ENCODE measurements at regions not wholly inside any gene's neighbourhood (a gene's known extent, or its start where the extent isn't known, plus 50 kb on each side); places are given as distances from the start of the nearest gene placed in this dataset.

DNA sequence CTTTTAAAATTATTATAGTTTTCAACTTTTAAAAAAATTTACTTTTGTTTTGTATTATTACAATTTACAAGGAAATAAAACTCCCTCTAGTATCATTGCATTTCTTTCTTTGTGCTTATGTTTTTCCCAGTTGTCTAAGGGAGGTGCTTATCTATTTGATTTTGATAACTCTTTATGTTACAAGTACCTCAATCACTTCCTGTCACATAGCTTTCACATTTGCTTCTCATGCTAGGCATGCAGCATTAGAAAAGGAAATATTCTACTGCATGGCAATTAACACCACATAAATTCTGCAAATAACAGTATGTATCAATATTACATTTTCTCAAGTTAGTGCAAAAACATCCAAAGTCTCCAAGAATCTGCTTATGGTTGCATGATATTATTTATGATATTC, 180.3 kb upstream of the HS3ST1 start:
- H3K27me3 ChIP-seq (ENCODE audit: control insufficient read depth in 2 of 2, insufficient read depth in 2 of 2, low read length in 2 of 2) = no peaks in the 10 kb centered on the region
- no peak overlapping the region for H2AFZ ChIP-seq (ENCODE audit: insufficient read depth, low read depth, low read length, poor library complexity, severe bottlenecking)
- H3K36me3 ChIP-seq (replicated peaks in 1 of 2; ENCODE audit: control insufficient read depth in 1 of 2, insufficient read depth in 2 of 2, low read length in 2 of 2) = no peaks in the 10 kb centered on the region
- H3K9me3 Mint-ChIP-seq = no peaks in the 10 kb centered on the region
- H3K4me3 Mint-ChIP-seq = no peak overlapping the region
- no peaks in the 10 kb centered on the region for H3K79me2 ChIP-seq (ENCODE audit: insufficient read depth, low read length)
- no peaks in the 10 kb centered on the region for H3K4me1 Mint-ChIP-seq
- no peak overlapping the region for H3K9ac ChIP-seq (ENCODE audit: insufficient read depth, low read length, poor library complexity, severe bottlenecking)
- no peak for DNase-seq
- H3K4me1 ChIP-seq (ENCODE audit: control insufficient read depth in 1 of 2, insufficient read depth in 2 of 2, low read length in 2 of 2) = no peaks in the 10 kb centered on the region
- intact Hi-C loops (cut with micrococcal nuclease) = no loop called here
- no peaks in the 10 kb centered on the region for H4K20me1 ChIP-seq (ENCODE audit: insufficient read depth, low read length)
- H3K27ac ChIP-seq (ENCODE audit: low read depth in 1 of 2, low read length in 2 of 2) = no peak overlapping the region
- TF ChIP-seq CTCF (IDR thresholded peaks at IDR 0.05) = no peak
- H3K9me3 ChIP-seq (replicated peaks in 1 of 2; ENCODE audit: control insufficient read depth in 1 of 2, insufficient read depth in 1 of 2, low read length in 2 of 2) = no peaks in the 10 kb centered on the region
- H3K36me3 Mint-ChIP-seq = no peaks in the 10 kb centered on the region
- H3K4me2 ChIP-seq (replicated peaks; ENCODE audit: extremely low read depth, low read length, poor library complexity, severe bottlenecking) = no peak overlapping the region
- H3K4me3 ChIP-seq (replicated peaks in 1 of 3; ENCODE audit: low read depth in 2 of 3, low read length in 3 of 3) = no peak overlapping the region
- H3K27ac Mint-ChIP-seq = no peak overlapping the region
- H3K27me3 Mint-ChIP-seq (ENCODE audit: low read depth in 3 of 3) = no peaks in the 10 kb centered on the region

DNA sequence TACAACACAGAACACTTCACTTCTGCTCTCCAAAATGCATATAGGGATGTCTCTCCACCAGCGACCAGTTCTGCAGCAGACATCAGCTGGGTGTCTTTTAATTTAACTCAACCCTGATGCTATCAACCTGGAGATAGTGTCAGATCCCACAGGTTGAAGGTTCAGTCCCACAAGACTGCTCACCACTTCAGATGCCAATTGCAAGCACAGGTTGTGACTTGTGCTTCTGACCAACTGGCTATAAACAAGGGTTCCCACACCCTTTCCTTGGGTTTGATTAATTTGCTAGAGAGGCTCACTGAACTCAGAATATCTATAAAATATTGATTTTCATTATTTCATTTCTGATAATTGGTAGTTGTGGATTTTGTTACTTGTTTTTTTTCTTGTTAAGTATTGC, 177.4 kb upstream of the HS3ST1 start:
- H3K4me3 ChIP-seq (replicated peaks in 1 of 3; ENCODE audit: low read depth in 2 of 3, low read length in 3 of 3) = no peak overlapping the region
- intact Hi-C loops (cut with micrococcal nuclease) = no loop called here
- no peaks in the 10 kb centered on the region for H3K36me3 ChIP-seq (replicated peaks in 1 of 2; ENCODE audit: control insufficient read depth in 1 of 2, insufficient read depth in 2 of 2, low read length in 2 of 2)
- no peaks in the 10 kb centered on the region for H3K4me1 ChIP-seq (ENCODE audit: control insufficient read depth in 1 of 2, insufficient read depth in 2 of 2, low read length in 2 of 2)
- Mint-ChIP-seq H3K27me3 (ENCODE audit: low read depth in 3 of 3) (no peaks in the 10 kb centered on the region), H3K4me3 (no peak overlapping the region), H3K27ac (no peak overlapping the region), H3K4me1 (no peaks in the 10 kb centered on the region), H3K36me3 (no peaks in the 10 kb centered on the region), H3K9me3 (peaks cover 0 to 2% (median 0%) of the 10 kb centered on the region in 7 donors)
- H3K9ac ChIP-seq (ENCODE audit: insufficient read depth, low read length, poor library complexity, severe bottlenecking) = no peak overlapping the region
- H3K27ac ChIP-seq (ENCODE audit: low read depth in 1 of 2, low read length in 2 of 2) = no peak overlapping the region
- no peaks in the 10 kb centered on the region for H3K9me3 ChIP-seq (replicated peaks in 1 of 2; ENCODE audit: control insufficient read depth in 1 of 2, insufficient read depth in 1 of 2, low read length in 2 of 2)
- no peaks in the 10 kb centered on the region for H4K20me1 ChIP-seq (ENCODE audit: insufficient read depth, low read length)
- WGBS (ENCODE audit: insufficient coverage) = no CpG with 5 or more reads among the region's 1 CpG
- H3K27me3 ChIP-seq (ENCODE audit: control insufficient read depth in 2 of 2, insufficient read depth in 2 of 2, low read length in 2 of 2) = no peaks in the 10 kb centered on the region
- no peak overlapping the region for H3K4me2 ChIP-seq (replicated peaks; ENCODE audit: extremely low read depth, low read length, poor library complexity, severe bottlenecking)
- no peaks in the 10 kb centered on the region for H3K79me2 ChIP-seq (ENCODE audit: insufficient read depth, low read length)
- TF ChIP-seq CTCF (IDR thresholded peaks at IDR 0.05) = no peak
- DNase-seq = no peak
- no peak overlapping the region for H2AFZ ChIP-seq (ENCODE audit: insufficient read depth, low read depth, low read length, poor library complexity, severe bottlenecking)
